Common myeloid progenitor, CD34-positive (primary cell): ENCODE measurements at regions not wholly inside any gene's neighbourhood (a gene's known extent, or its start where the extent isn't known, plus 50 kb on each side); places are given as distances from the start of the nearest gene placed in this dataset.

Experiments used
- CTCF ChIA-PET: fragments of 350-600 bp; sonication (Branson Sonifier 250); formaldehyde crosslinking; loops from one replicate; lab custom pipeline; 2021; ENCODE audit warnings: antibody characterized with exemption; lab: Charles Lee
- POLR2A ChIA-PET: fragments of 350-600 bp; sonication (Branson Sonifier 250); formaldehyde crosslinking; loops from one replicate; lab custom pipeline; 2021; ENCODE audit warnings: antibody characterized with exemption; lab: Charles Lee
- DNase-seq, 3 donors: peaks; one replicate each; pipeline versions ENCODE4 v3.0.0 to v3.0.0-alpha.2; 2013
- H3K27ac ChIP-seq, 2 experiments: 1 replicate in 1 of 2; 2 replicates in 1 of 2; pipeline ENCODE4 v1.7.0; 2013; ENCODE audit warnings: inconsistent platforms in 2 of 2, low read length in 2 of 2, mild to moderate bottlenecking in 2 of 2, low read depth in 1 of 2, moderate library complexity in 1 of 2; ENCODE audit not compliant: severe bottlenecking in 2 of 2, insufficient read depth in 1 of 2, poor library complexity in 1 of 2
- H3K27me3 ChIP-seq, 5 experiments: replicated peaks in 2 of 5; 1 replicate in 3 of 5; 2 replicates in 2 of 5; pipeline versions ENCODE4 v1.6.1 to v1.7.0; 2013; ENCODE audit warnings: low read length in 4 of 5, mild to moderate bottlenecking in 2 of 5, moderate library complexity in 2 of 5, inconsistent platforms in 1 of 5; ENCODE audit not compliant: insufficient read depth in 5 of 5, control insufficient read depth in 4 of 5
- H3K36me3 ChIP-seq, 4 experiments: 1 replicate in 2 of 4; 2 replicates in 2 of 4; pipeline versions ENCODE4 v1.6.1 to v1.7.0; 2013; ENCODE audit warnings: low read length in 3 of 4, control low read depth in 1 of 4, mild to moderate bottlenecking in 1 of 4; ENCODE audit not compliant: control insufficient read depth in 4 of 4, insufficient read depth in 4 of 4
- H3K4me1 ChIP-seq, 4 experiments: 1 replicate in 3 of 4; 2 replicates in 1 of 4; pipeline versions ENCODE4 v1.6.1 to v1.7.1; 2013; ENCODE audit warnings: low read length in 3 of 4, mild to moderate bottlenecking in 3 of 4, control low read depth in 1 of 4, inconsistent platforms in 1 of 4, moderate library complexity in 1 of 4; ENCODE audit not compliant: control insufficient read depth in 4 of 4, insufficient read depth in 4 of 4; ENCODE audit errors: control extremely low read depth in 1 of 4
- H3K4me3 ChIP-seq, 7 experiments: 1 replicate in 4 of 7; 2 replicates in 3 of 7; pipeline versions ENCODE4 v1.5.1 to v1.7.0; 2013; ENCODE audit warnings: mild to moderate bottlenecking in 7 of 7, low read length in 6 of 7, moderate library complexity in 6 of 7, inconsistent platforms in 2 of 7, low read depth in 2 of 7, control low read depth in 1 of 7; ENCODE audit not compliant: insufficient read depth in 4 of 7, control insufficient read depth in 1 of 7; ENCODE audit errors: extremely low read depth in 1 of 7
- H3K9me3 ChIP-seq, 5 experiments: 1 replicate in 4 of 5; 2 replicates in 1 of 5; pipeline versions ENCODE4 v1.6.1 to v1.7.1; 2013; ENCODE audit warnings: low read length in 4 of 5, mild to moderate bottlenecking in 2 of 5, inconsistent platforms in 1 of 5, low read depth in 1 of 5, moderate library complexity in 1 of 5; ENCODE audit not compliant: control insufficient read depth in 4 of 5, insufficient read depth in 2 of 5; ENCODE audit errors: control extremely low read depth in 1 of 5
- WGBS: methylation state at CpG from one replicate; pipeline ENCODE4 v1.1.5; 2013; ENCODE audit not compliant: insufficient coverage; 5-methylcytosine and 5-hydroxymethylcytosine counted together

DNA sequence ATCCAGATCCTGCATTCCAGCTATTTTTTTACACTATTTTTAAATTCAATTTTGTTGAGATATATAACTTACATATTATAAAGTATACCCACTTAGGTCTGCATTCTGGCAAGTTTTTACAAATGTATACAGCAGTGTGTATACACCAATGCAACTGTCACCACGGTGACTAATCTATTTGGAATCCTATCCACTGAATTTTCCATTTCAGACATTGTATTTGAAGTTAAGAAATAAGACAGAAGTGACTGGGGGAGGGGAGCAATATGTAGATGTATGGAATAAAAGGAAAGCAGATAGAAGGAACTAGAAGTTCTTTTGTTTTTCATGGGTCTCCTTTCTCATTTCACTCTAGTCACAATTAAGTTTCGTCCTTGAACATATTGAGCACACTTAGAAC lies 431.5 kb upstream of the CHRM3 start:
- ChIA-PET CTCF (interaction anchor here (1.0 to 4.7 kb wide), 2 partner anchors 1090 to 1091 kb away, joined by 3 to 39 read pairs; no protein-coding TSS in a partner anchor), POLR2A (interaction anchor here (0.6 kb wide), 1 partner anchor 932 kb away, joined by 3 read pairs; no protein-coding TSS in a partner anchor)
- Histone ChIP-seq H3K27me3 (no peaks in the 10 kb centered on the region), H3K27ac (no peak overlapping the region), H3K36me3 (no peaks in the 10 kb centered on the region), H3K4me1 (peaks cover 0 to 10% (median 0%) of the 10 kb centered on the region in 4 experiments), H3K4me3 (no peak overlapping the region), H3K9me3 (peaks cover 0 to 1% (median 0%) of the 10 kb centered on the region in 5 experiments)
- WGBS: no CpG with 5 or more reads among the region's 2 CpGs
- peak in 2 of 3 donors; percentile 0 to 1 for DNase-seq

DNA sequence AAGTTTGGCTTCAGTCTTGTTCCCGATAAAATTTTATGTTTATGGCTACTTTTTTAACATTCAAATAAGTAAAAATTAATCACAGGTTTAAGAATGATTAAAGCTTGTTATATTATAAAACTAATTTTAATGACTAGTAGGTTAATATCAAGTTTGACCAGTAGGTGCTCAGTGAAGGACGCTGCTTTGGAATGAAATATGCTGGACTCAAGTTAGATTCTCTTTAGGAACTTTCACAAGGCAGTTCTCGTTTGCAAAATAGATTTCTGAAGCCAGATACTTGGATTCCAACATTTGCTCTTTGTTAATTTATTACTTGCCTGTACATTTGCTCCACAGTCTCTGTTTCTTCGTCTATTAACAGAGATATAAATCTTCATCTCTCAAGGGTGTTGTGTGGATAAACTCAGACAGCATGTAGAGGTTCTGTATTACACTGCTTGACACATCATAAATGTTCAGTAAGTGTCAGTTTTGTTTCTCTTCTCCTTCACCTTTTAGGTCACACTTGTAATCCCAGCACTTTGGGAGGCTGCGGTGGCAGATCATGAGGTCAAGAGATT lies 432.8 kb upstream of the CHRM3 start:
- Histone ChIP-seq H3K4me1 (peaks cover 0 to 10% (median 0%) of the 10 kb centered on the region in 4 experiments), H3K27me3 (no peaks in the 10 kb centered on the region), H3K4me3 (no peak overlapping the region), H3K9me3 (peaks cover 0 to 1% (median 0%) of the 10 kb centered on the region in 5 experiments), H3K27ac (no peak overlapping the region), H3K36me3 (no peaks in the 10 kb centered on the region)
- ChIA-PET CTCF (interaction anchor here (0.7 to 4.7 kb wide), 5 partner anchors 652 to 1096 kb away, joined by 3 to 39 read pairs (median 3); no protein-coding TSS in a partner anchor), POLR2A (no interaction called here)
- WGBS: 94% methylated on average over 2 of the region's 5 CpGs
- peak in 2 of 3 donors; percentile 1 to 2 for DNase-seq

DNA sequence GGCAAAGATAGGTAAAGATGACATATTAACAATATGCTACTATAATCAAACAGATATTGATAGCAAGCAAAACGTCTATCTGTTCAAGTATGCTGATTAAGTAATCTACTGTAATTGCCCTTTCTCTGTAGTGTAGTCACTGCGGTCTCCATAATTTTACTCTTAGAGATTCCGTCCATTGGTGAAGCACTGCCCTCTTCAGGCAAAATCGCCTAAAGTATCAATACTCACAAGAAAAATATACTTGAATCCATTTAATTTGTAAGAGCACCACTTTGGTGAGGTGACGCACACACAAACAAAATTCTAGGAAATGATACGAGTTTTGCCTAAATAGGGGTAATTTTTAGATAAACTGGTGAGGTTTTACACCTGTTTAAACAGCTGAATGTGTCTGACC lies 434.6 kb upstream of the CHRM3 start:
- POLR2A ChIA-PET: no interaction called here
- H3K9me3 ChIP-seq: no peaks in the 10 kb centered on the region
- no CpG with 5 or more reads among the region's 6 CpGs for WGBS
- DNase-seq: peak; percentile 60 to 65 (median 63)
- no peak overlapping the region for H3K4me3 ChIP-seq
- CTCF ChIA-PET: interaction anchor here (1.1 to 4.7 kb wide), 7 partner anchors 89 to 1144 kb away, joined by 3 to 39 read pairs (median 4); no protein-coding TSS in a partner anchor
- peaks cover 0 to 10% (median 0%) of the 10 kb centered on the region in 4 experiments for H3K4me1 ChIP-seq
- no peak overlapping the region for H3K27ac ChIP-seq
- no peaks in the 10 kb centered on the region for H3K36me3 ChIP-seq
- no peaks in the 10 kb centered on the region for H3K27me3 ChIP-seq

DNA sequence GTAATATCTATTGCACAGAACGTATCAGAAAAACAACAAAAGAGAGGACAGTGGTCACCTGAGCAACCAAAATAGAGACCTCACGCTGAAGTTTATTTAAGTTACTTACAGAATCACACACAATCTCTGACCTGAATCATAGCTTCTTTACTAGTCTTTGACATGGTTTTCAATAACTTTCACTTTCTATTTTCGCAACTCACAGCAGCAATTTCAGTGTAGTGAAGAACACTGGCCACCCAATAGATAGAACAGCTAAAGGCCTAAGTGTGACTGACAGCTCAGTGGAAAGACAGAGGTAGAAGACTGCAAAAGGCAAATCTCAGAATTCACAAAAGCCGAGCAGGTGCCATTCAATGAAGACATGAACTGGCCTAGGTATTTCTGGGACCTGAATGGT lies 435.6 kb upstream of the CHRM3 start:
- DNase-seq: peak; percentile 20 to 53 (median 50)
- ChIA-PET POLR2A (no interaction called here), CTCF (interaction anchor here (1.4 to 4.7 kb wide), 2 partner anchors 697 to 1087 kb away, joined by 5 to 39 read pairs; no protein-coding TSS in a partner anchor)
- H3K27me3 ChIP-seq: no peaks in the 10 kb centered on the region
- 0% methylated on average over 2 of the region's 4 CpGs for WGBS
- H3K9me3 ChIP-seq: no peaks in the 10 kb centered on the region
- no peak overlapping the region for H3K27ac ChIP-seq
- H3K36me3 ChIP-seq: no peaks in the 10 kb centered on the region
- peak overlapping the region in 2 of 7 experiments; percentile 59 to 67 for H3K4me3 ChIP-seq
- H3K4me1 ChIP-seq: peaks cover 0 to 10% (median 0%) of the 10 kb centered on the region in 4 experiments

DNA sequence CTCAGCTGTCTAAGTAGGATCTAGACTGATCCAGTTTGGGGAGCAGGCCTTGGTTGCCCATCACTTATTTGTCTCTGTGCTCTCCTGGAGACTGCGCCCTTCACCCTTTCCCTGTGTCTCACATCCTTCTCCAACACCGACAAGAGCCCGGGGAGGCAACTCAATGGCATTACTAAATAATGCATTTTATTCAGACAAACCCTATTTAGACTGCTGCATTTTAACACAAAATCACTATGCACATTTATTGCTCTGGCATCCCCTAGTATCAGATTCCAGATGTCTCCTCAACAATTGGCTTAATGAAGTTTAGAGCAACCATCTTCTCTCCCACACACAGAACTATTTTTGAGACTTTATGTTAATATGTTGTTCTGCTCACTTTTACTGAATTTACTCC lies 436.4 kb upstream of the CHRM3 start:
- Histone ChIP-seq H3K9me3 (no peaks in the 10 kb centered on the region), H3K4me3 (no peak overlapping the region), H3K27ac (no peak overlapping the region), H3K4me1 (peaks cover 0 to 10% (median 0%) of the 10 kb centered on the region in 4 experiments), H3K27me3 (no peaks in the 10 kb centered on the region), H3K36me3 (no peaks in the 10 kb centered on the region)
- 93% methylated on average over 3 of the region's 3 CpGs for WGBS
- ChIA-PET POLR2A (no interaction called here), CTCF (interaction anchor here (1.4 to 4.7 kb wide), 2 partner anchors 696 to 1086 kb away, joined by 5 to 39 read pairs; no protein-coding TSS in a partner anchor)
- DNase-seq: no peak

DNA sequence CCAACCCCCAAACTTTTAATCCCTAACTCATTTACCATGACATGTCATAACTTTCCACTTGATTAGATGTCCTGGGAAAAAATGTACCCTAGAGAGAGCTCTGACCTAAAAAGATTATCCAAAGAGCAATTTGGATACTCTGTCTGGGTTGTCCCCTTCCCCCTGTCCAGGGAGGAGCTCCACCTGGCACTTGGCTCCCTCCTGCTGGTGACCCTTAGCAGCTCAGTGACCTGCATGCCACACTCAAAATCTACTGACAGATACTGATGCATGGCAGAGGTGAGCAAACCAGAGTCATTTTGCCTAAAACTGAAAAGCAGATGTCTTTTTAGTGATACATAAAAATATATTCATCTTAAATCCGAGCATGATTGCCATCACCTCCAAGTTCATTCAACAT lies 442.3 kb upstream of the CHRM3 start:
- no CpG with 5 or more reads among the region's 1 CpG for WGBS

DNA sequence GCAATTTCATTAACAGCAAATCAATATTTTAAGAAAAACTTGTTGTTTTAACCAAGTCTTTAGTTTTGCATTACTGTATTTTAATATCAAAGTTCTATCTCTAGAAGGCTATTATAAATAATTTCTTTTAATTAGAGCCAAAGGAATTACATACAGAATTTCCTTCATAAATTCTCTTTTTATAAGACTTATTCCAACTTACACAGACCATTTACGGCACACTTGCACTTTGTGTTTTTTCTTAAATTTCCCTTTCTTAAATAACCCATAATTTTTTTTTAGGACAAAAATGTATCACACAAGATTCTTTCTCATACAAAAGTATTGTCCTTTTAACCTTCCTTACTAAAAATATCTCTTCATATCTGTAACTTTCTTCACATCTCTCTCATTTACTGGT lies 458.5 kb upstream of the CHRM3 start:
- no peaks in the 10 kb centered on the region for H3K4me1 ChIP-seq
- H3K27ac ChIP-seq: no peak overlapping the region
- 100% methylated on average over 1 of the region's 1 CpG for WGBS
- DNase-seq: no peak
- no peaks in the 10 kb centered on the region for H3K27me3 ChIP-seq
- no peak overlapping the region for H3K4me3 ChIP-seq
- peaks cover 0 to 7% (median 0%) of the 10 kb centered on the region in 5 experiments for H3K9me3 ChIP-seq
- CTCF ChIA-PET: no interaction called here
- POLR2A ChIA-PET: no interaction called here
- no peaks in the 10 kb centered on the region for H3K36me3 ChIP-seq

More for the DNA sequence above, 442.3 kb upstream of the CHRM3 start:
- no peaks in the 10 kb centered on the region for H3K27me3 ChIP-seq
- no peak overlapping the region for H3K27ac ChIP-seq
- no peaks in the 10 kb centered on the region for H3K4me1 ChIP-seq
- CTCF ChIA-PET: no interaction called here
- peaks cover 0 to 7% (median 2%) of the 10 kb centered on the region in 5 experiments for H3K9me3 ChIP-seq
- no peaks in the 10 kb centered on the region for H3K36me3 ChIP-seq
- DNase-seq: no peak
- no peak overlapping the region for H3K4me3 ChIP-seq
- POLR2A ChIA-PET: no interaction called here
